ENCODE measurements at regions not wholly inside any gene's neighbourhood (a gene's known extent, or its start where the extent isn't known, plus 50 kb on each side); places are given as distances from the start of the nearest gene placed in this dataset.

GRCh38 chr13:90640976-90641375, 706.5 kb upstream of the MIR17HG start:
- no peak for DNase-seq
- CTCF ChIA-PET, result no interaction called here
- Histone ChIP-seq H3K9me3 (ENCODE audit: insufficient read depth, low read depth) (no peaks in the 10 kb centered on the region; the same call in 1 of the 2 replicates), H3K27me3 (ENCODE audit: insufficient read depth, low read depth) (no peaks in the 10 kb centered on the region), H3K79me2 (ENCODE audit: low read depth) (no peaks in the 10 kb centered on the region), H3K27ac (no peak overlapping the region), H2AFZ (no peak overlapping the region), H3K4me3 (no peak overlapping the region), H3K9me2 (ENCODE audit: insufficient read depth) (no peaks in the 10 kb centered on the region), H3K4me1 (replicated peaks; ENCODE audit: insufficient read depth) (no peaks in the 10 kb centered on the region), H3K36me3 (ENCODE audit: low read depth) (no peaks in the 10 kb centered on the region), H3F3A (ENCODE audit: insufficient read depth, low read depth) (no peaks in the 10 kb centered on the region), H4K20me1 (ENCODE audit: insufficient read depth) (no peaks in the 10 kb centered on the region), H3K4me2 (no peak overlapping the region)
- intact Hi-C loops (cut with micrococcal nuclease; ENCODE audit: unreplicated experiment), result no loop called here
- TF ChIP-seq CTCF (conservative IDR thresholded peaks at IDR 0.05), result no peak
- no peak for TF ChIP-seq EZH2 (IDR thresholded peaks at IDR 0.05; ENCODE audit: low read depth)
- BruUV-seq (replicated peaks), result no TSS peak
- POLR2A ChIA-PET (ENCODE audit: unreplicated experiment), result no interaction called here

GRCh38 chr13:90641884-90642283, 705.6 kb upstream of the MIR17HG start:
- Histone ChIP-seq H3K4me1 (replicated peaks; ENCODE audit: insufficient read depth) (no peaks in the 10 kb centered on the region), H4K20me1 (ENCODE audit: insufficient read depth) (no peaks in the 10 kb centered on the region), H3K4me3 (no peak overlapping the region), H2AFZ (no peak overlapping the region), H3K9me3 (ENCODE audit: insufficient read depth, low read depth) (no peaks in the 10 kb centered on the region), H3K27me3 (ENCODE audit: insufficient read depth, low read depth) (no peaks in the 10 kb centered on the region), H3K27ac (no peak overlapping the region), H3K9me2 (ENCODE audit: insufficient read depth) (no peaks in the 10 kb centered on the region), H3F3A (ENCODE audit: insufficient read depth, low read depth) (no peaks in the 10 kb centered on the region), H3K4me2 (no peak overlapping the region), H3K36me3 (ENCODE audit: low read depth) (no peaks in the 10 kb centered on the region), H3K79me2 (ENCODE audit: low read depth) (no peaks in the 10 kb centered on the region)
- POLR2A ChIA-PET (ENCODE audit: unreplicated experiment), result no interaction called here
- CTCF ChIA-PET, result no interaction called here
- no peak for DNase-seq
- intact Hi-C loops (cut with micrococcal nuclease; ENCODE audit: unreplicated experiment), result no loop called here
- no peak for TF ChIP-seq CTCF (conservative IDR thresholded peaks at IDR 0.05)
- TF ChIP-seq EZH2 (IDR thresholded peaks at IDR 0.05; ENCODE audit: low read depth), result no peak
- BruUV-seq (replicated peaks), result no TSS peak

DNA sequence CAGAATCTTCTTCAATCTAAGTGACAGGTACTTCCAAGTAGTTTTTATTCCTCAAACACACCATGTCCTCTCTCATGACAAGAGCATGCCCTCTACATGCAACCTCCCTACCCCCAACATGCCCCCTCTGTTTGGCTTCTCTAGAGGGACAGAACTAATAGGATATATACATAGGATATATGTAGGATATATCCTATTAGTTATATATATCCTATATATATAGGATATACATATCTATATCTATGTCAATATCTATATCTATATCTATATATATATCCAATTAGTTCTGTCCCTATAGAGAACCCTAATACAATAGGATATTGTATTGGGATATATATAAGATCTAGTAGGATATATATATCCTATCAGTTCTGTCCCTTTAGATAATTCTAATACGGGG, 701.9 kb upstream of the MIR17HG start:
- Histone ChIP-seq H3K4me1 (replicated peaks; ENCODE audit: insufficient read depth) (no peaks in the 10 kb centered on the region), H4K20me1 (ENCODE audit: insufficient read depth) (no peaks in the 10 kb centered on the region), H3K4me2 (no peak overlapping the region), H3K36me3 (ENCODE audit: low read depth) (no peaks in the 10 kb centered on the region), H3K27ac (no peak overlapping the region), H3K27me3 (ENCODE audit: insufficient read depth, low read depth) (no peaks in the 10 kb centered on the region), H3K79me2 (ENCODE audit: low read depth) (no peaks in the 10 kb centered on the region), H2AFZ (no peak overlapping the region), H3K4me3 (no peak overlapping the region), H3K9me2 (ENCODE audit: insufficient read depth) (no peaks in the 10 kb centered on the region), H3F3A (ENCODE audit: insufficient read depth, low read depth) (no peaks in the 10 kb centered on the region), H3K9me3 (ENCODE audit: insufficient read depth, low read depth) (no peaks in the 10 kb centered on the region)
- TF ChIP-seq EZH2 (IDR thresholded peaks at IDR 0.05; ENCODE audit: low read depth) (no peak), CTCF (conservative IDR thresholded peaks at IDR 0.05) (no peak)
- ChIA-PET CTCF (no interaction called here), POLR2A (ENCODE audit: unreplicated experiment) (no interaction called here)
- no TSS peak for BruUV-seq (replicated peaks)
- intact Hi-C loops (cut with micrococcal nuclease; ENCODE audit: unreplicated experiment), result no loop called here
- DNase-seq, result no peak
